ENCODE measurements at regions not wholly inside any gene's neighbourhood (a gene's known extent, or its start where the extent isn't known, plus 50 kb on each side); places are given as distances from the start of the nearest gene placed in this dataset.

- no peaks in the 10 kb centered on the region for H3K4me1 Mint-ChIP-seq
- peaks cover under 1 to 11% (median 3%) of the 10 kb centered on the region in 3 donors for H3K27me3 Mint-ChIP-seq (ENCODE audit: low read depth in 3 of 3)
- Histone ChIP-seq H4K20me1 (ENCODE audit: insufficient read depth, low read length) (no peaks in the 10 kb centered on the region), H3K27ac (ENCODE audit: low read depth in 1 of 2, low read length in 2 of 2) (no peak overlapping the region), H3K36me3 (replicated peaks in 1 of 2; ENCODE audit: control insufficient read depth in 1 of 2, insufficient read depth in 2 of 2, low read length in 2 of 2) (no peaks in the 10 kb centered on the region), H3K9me3 (replicated peaks in 1 of 2; ENCODE audit: control insufficient read depth in 1 of 2, insufficient read depth in 1 of 2, low read length in 2 of 2) (no peaks in the 10 kb centered on the region), H3K27me3 (ENCODE audit: control insufficient read depth in 2 of 2, insufficient read depth in 2 of 2, low read length in 2 of 2) (no peaks in the 10 kb centered on the region), H3K4me3 (replicated peaks in 1 of 3; ENCODE audit: low read depth in 2 of 3, low read length in 3 of 3) (no peak overlapping the region), H3K79me2 (ENCODE audit: insufficient read depth, low read length) (no peaks in the 10 kb centered on the region), H3K4me2 (replicated peaks; ENCODE audit: extremely low read depth, low read length, poor library complexity, severe bottlenecking) (no peak overlapping the region), H2AFZ (ENCODE audit: insufficient read depth, low read depth, low read length, poor library complexity, severe bottlenecking) (no peak overlapping the region), H3K9ac (ENCODE audit: insufficient read depth, low read length, poor library complexity, severe bottlenecking) (no peak overlapping the region), H3K4me1 (ENCODE audit: control insufficient read depth in 1 of 2, insufficient read depth in 2 of 2, low read length in 2 of 2) (no peaks in the 10 kb centered on the region)
- no CpG with 5 or more reads among the region's 2 CpGs for WGBS (ENCODE audit: insufficient coverage)
- H3K27ac Mint-ChIP-seq, result no peak overlapping the region
- intact Hi-C loops (cut with micrococcal nuclease), result no loop called here
- H3K9me3 Mint-ChIP-seq, result peaks cover 0 to 3% (median 0%) of the 10 kb centered on the region in 7 donors
- no peaks in the 10 kb centered on the region for H3K36me3 Mint-ChIP-seq
- no peak for DNase-seq
- no peak for TF ChIP-seq CTCF (IDR thresholded peaks at IDR 0.05)
- H3K4me3 Mint-ChIP-seq, result no peak overlapping the region
These were observed 78.7 kb upstream of the DRD2 start for GRCh38 chr11:113553915-113554314.

GRCh38 chr11:113553235-113553634 lies 78.0 kb upstream of the DRD2 start:
- H3K27ac Mint-ChIP-seq, result no peak overlapping the region
- no peak overlapping the region for H3K4me2 ChIP-seq (replicated peaks; ENCODE audit: extremely low read depth, low read length, poor library complexity, severe bottlenecking)
- no peak for TF ChIP-seq CTCF (IDR thresholded peaks at IDR 0.05)
- H3K4me1 ChIP-seq (ENCODE audit: control insufficient read depth in 1 of 2, insufficient read depth in 2 of 2, low read length in 2 of 2), result no peaks in the 10 kb centered on the region
- no peaks in the 10 kb centered on the region for H3K9me3 ChIP-seq (replicated peaks in 1 of 2; ENCODE audit: control insufficient read depth in 1 of 2, insufficient read depth in 1 of 2, low read length in 2 of 2)
- no peaks in the 10 kb centered on the region for H3K79me2 ChIP-seq (ENCODE audit: insufficient read depth, low read length)
- intact Hi-C loops (cut with micrococcal nuclease), result no loop called here
- no peak overlapping the region for H3K4me3 Mint-ChIP-seq
- no peaks in the 10 kb centered on the region for H3K36me3 ChIP-seq (replicated peaks in 1 of 2; ENCODE audit: control insufficient read depth in 1 of 2, insufficient read depth in 2 of 2, low read length in 2 of 2)
- H3K27me3 ChIP-seq (ENCODE audit: control insufficient read depth in 2 of 2, insufficient read depth in 2 of 2, low read length in 2 of 2), result no peaks in the 10 kb centered on the region
- H3K4me1 Mint-ChIP-seq, result no peaks in the 10 kb centered on the region
- H3K4me3 ChIP-seq (replicated peaks in 1 of 3; ENCODE audit: low read depth in 2 of 3, low read length in 3 of 3), result no peak overlapping the region
- no peak for DNase-seq
- no peak overlapping the region for H3K27ac ChIP-seq (ENCODE audit: low read depth in 1 of 2, low read length in 2 of 2)
- peaks cover 0 to 11% (median 3%) of the 10 kb centered on the region in 3 donors for H3K27me3 Mint-ChIP-seq (ENCODE audit: low read depth in 3 of 3)
- no peaks in the 10 kb centered on the region for H3K36me3 Mint-ChIP-seq
- WGBS (ENCODE audit: insufficient coverage), result 65% methylated on average over 5 of the region's 8 CpGs
- H3K9me3 Mint-ChIP-seq, result peaks cover 0 to 3% (median 0%) of the 10 kb centered on the region in 7 donors
- H2AFZ ChIP-seq (ENCODE audit: insufficient read depth, low read depth, low read length, poor library complexity, severe bottlenecking), result no peak overlapping the region
- H3K9ac ChIP-seq (ENCODE audit: insufficient read depth, low read length, poor library complexity, severe bottlenecking), result no peak overlapping the region
- no peaks in the 10 kb centered on the region for H4K20me1 ChIP-seq (ENCODE audit: insufficient read depth, low read length)
